ENCODE measurements at regions not wholly inside any gene's neighbourhood (a gene's known extent, or its start where the extent isn't known, plus 50 kb on each side); places are given as distances from the start of the nearest gene placed in this dataset.
"Not testable (repeated sequence)": the region's sequence is repeated elsewhere in the genome, so short reads cannot be mapped to it uniquely, and the experiment has no call there.

- not testable (repeated sequence) for H3K36me3 ChIP-seq (ENCODE audit: control insufficient read depth, insufficient read depth, low read length); H3K4me1 ChIP-seq (ENCODE audit: control insufficient read depth, insufficient read depth, low read length); H3K9me3 ChIP-seq (ENCODE audit: control insufficient read depth, low read length); H3K27me3 ChIP-seq (ENCODE audit: control insufficient read depth, insufficient read depth, low read length, poor library complexity, severe bottlenecking); H3K4me3 ChIP-seq (ENCODE audit: insufficient read depth, low read depth, low read length); H3K27ac ChIP-seq (ENCODE audit: insufficient read depth, low read depth, low read length, poor library complexity, severe bottlenecking)
- 88 to 90% methylated on average over 6 of the region's 6 CpGs for WGBS, 2 experiments
Measured at GRCh38 chr15:84395881-84396280, 160.3 kb downstream of the GOLGA6L4 start.

DNA sequence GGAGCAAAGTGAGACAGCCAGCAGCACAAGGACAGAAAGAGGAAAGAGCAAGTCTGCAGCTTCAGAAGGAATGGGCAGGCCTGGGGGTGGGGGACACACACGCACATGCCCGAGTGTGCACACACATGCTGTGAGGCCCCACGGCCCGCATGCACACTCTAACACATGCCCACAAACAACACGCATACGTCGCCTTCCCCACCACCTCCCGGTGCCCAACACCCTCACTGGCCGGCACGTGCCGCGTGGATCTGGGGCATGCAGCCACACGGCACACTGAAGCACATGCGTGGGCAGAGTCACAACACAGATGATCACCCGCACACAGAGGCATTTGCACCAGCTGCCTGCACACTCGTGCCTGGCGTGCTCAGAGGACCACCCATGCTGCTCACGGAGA lies 161.5 kb downstream of the GOLGA6L4 start:
- not testable (repeated sequence) for H3K36me3 ChIP-seq (ENCODE audit: control insufficient read depth, insufficient read depth, low read length); H3K4me1 ChIP-seq (ENCODE audit: control insufficient read depth, insufficient read depth, low read length); H3K4me3 ChIP-seq (ENCODE audit: insufficient read depth, low read depth, low read length); H3K27me3 ChIP-seq (ENCODE audit: control insufficient read depth, insufficient read depth, low read length, poor library complexity, severe bottlenecking); H3K9me3 ChIP-seq (ENCODE audit: control insufficient read depth, low read length); H3K27ac ChIP-seq (ENCODE audit: insufficient read depth, low read depth, low read length, poor library complexity, severe bottlenecking)
- 91 to 95% methylated on average over 18 of the region's 18 CpGs for WGBS, 2 experiments

DNA sequence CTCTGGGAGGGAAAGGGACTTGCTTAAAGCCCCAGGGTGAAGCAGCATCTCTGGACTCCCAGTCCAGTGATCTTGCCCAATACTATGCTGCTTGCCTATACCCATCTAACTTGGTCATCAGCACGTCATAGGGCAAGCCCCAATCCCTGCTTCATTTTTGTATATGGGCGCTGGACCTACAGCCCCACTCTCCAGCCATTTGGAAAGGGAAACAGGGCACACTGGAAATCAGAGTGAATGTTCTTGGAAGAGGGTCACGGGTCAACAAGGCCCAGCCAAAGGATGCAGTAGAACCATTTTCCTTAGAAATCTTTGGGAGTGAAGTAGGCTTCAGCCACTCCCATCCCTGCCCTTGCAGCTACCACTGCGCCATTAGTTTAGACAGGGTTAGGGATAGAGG lies 162.5 kb downstream of the GOLGA6L4 start:
- WGBS, 2 experiments, result 72 to 81% methylated on average over 3 to 4 of the region's 4 CpGs
- H3K27ac ChIP-seq (ENCODE audit: insufficient read depth, low read depth, low read length, poor library complexity, severe bottlenecking); H3K36me3 ChIP-seq (ENCODE audit: control insufficient read depth, insufficient read depth, low read length); H3K4me1 ChIP-seq (ENCODE audit: control insufficient read depth, insufficient read depth, low read length); H3K9me3 ChIP-seq (ENCODE audit: control insufficient read depth, low read length); H3K4me3 ChIP-seq (ENCODE audit: insufficient read depth, low read depth, low read length); H3K27me3 ChIP-seq (ENCODE audit: control insufficient read depth, insufficient read depth, low read length, poor library complexity, severe bottlenecking): not testable (repeated sequence)

DNA sequence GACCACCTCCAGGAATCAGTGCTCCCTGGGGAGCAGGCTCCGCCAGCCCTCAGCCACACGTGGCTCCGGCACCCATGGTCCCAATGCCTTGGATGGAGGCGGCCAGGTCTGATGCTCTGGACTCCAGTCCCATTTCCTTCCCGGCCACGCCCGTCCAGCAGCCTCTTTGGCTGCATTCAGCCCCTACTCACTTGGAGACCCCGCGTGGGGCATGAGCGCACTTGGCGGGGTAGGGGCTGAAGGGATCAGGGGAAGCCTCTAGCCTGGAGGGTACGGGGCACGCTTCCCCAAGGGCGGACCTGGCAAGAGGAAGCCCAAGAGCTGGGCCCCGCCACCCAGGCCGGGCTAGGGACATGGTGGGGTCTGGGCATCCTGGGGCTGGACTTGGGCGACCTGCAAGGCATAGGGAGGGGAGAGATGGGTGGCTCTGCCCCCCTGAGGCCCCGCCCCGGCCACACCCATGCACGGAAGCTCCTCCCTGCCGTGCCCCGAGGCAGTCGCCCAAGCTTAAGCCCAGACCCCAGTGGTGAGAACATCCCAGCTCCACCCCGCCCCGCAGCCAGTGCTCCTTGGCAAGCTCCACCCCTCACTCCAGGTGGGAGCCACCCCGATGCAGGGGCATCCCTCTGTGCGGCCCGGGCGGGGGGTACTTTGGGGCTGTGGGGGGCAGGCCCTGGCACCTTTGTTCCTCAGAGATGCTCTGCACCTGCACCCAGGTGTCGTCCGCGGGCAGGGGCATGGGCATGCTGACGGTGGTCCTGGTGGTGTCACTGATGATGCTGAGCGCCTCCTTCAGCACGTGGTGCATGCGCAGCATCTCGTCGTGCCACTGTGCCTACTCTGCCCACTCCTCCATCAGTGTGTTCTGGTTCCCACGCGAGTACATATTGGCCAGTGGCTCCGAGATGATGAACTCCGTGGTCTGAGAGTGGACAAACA lies 163.5 kb downstream of the GOLGA6L4 start:
- H3K4me3 ChIP-seq (ENCODE audit: insufficient read depth, low read depth, low read length), result no peak overlapping the region
- H3K36me3 ChIP-seq (ENCODE audit: control insufficient read depth, insufficient read depth, low read length), result no peaks in the 10 kb centered on the region
- no peaks in the 10 kb centered on the region for H3K4me1 ChIP-seq (ENCODE audit: control insufficient read depth, insufficient read depth, low read length)
- H3K27me3 ChIP-seq (ENCODE audit: control insufficient read depth, insufficient read depth, low read length, poor library complexity, severe bottlenecking), result no peaks in the 10 kb centered on the region
- WGBS, 2 experiments, result 87% methylated on average over 42 of the region's 42 CpGs
- H3K9me3 ChIP-seq (ENCODE audit: control insufficient read depth, low read length), result no peaks in the 10 kb centered on the region
- no peak overlapping the region for H3K27ac ChIP-seq (ENCODE audit: insufficient read depth, low read depth, low read length, poor library complexity, severe bottlenecking)

DNA sequence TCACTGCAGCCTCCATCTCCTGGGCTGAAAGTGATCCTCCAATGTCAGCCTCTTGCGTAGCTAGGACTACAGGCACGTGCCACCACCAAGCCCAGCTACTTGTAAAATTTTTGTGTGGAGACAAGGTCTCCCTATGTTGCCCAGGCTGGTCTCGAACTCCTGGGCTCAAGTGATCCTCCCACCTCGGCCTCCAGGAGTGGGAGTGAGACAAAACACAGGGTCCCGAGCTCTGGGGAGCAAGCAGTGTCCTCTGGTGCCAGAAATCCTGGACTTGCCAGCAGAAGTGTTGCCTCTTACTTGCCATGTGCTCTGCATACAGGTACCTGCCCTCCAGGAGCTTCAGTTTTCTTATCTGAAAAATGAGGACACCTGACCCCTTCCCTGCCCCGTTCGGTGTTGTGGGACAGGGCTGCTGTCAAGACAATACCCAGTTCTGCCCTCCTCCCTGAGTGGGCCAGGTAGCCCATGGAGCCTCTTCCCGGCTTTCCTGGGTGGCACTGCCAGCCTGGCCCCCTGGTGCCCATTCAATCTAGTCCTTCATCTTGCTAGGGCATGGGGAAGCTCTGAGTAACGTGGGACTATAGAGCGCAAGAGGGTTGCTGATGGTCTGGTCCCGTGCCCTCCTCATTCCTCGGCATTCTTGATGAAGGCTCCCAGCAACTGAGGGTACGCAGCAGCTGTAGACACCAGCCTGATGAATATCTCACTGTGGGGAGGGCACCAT lies 164.6 kb downstream of the GOLGA6L4 start:
- H3K4me1 ChIP-seq (ENCODE audit: control insufficient read depth, insufficient read depth, low read length), result no peaks in the 10 kb centered on the region
- 86 to 89% methylated on average over 13 of the region's 13 CpGs for WGBS, 2 experiments

GRCh38 chr15:84400820-84401219 lies 165.2 kb downstream of the GOLGA6L4 start:
- H3K36me3 ChIP-seq (ENCODE audit: control insufficient read depth, insufficient read depth, low read length), result no peaks in the 10 kb centered on the region
- no peak overlapping the region for H3K4me3 ChIP-seq (ENCODE audit: insufficient read depth, low read depth, low read length)
- H3K27ac ChIP-seq (ENCODE audit: insufficient read depth, low read depth, low read length, poor library complexity, severe bottlenecking), result no peak overlapping the region
- no peaks in the 10 kb centered on the region for H3K27me3 ChIP-seq (ENCODE audit: control insufficient read depth, insufficient read depth, low read length, poor library complexity, severe bottlenecking)
- 63 to 64% methylated on average over 5 of the region's 5 CpGs for WGBS, 2 experiments
- no peaks in the 10 kb centered on the region for H3K4me1 ChIP-seq (ENCODE audit: control insufficient read depth, insufficient read depth, low read length)
- H3K9me3 ChIP-seq (ENCODE audit: control insufficient read depth, low read length), result no peaks in the 10 kb centered on the region

More for the DNA sequence above, 164.6 kb downstream of the GOLGA6L4 start:
- Histone ChIP-seq H3K27ac (ENCODE audit: insufficient read depth, low read depth, low read length, poor library complexity, severe bottlenecking) (no peak overlapping the region), H3K9me3 (ENCODE audit: control insufficient read depth, low read length) (no peaks in the 10 kb centered on the region), H3K27me3 (ENCODE audit: control insufficient read depth, insufficient read depth, low read length, poor library complexity, severe bottlenecking) (no peaks in the 10 kb centered on the region), H3K4me3 (ENCODE audit: insufficient read depth, low read depth, low read length) (no peak overlapping the region), H3K36me3 (ENCODE audit: control insufficient read depth, insufficient read depth, low read length) (no peaks in the 10 kb centered on the region)

DNA sequence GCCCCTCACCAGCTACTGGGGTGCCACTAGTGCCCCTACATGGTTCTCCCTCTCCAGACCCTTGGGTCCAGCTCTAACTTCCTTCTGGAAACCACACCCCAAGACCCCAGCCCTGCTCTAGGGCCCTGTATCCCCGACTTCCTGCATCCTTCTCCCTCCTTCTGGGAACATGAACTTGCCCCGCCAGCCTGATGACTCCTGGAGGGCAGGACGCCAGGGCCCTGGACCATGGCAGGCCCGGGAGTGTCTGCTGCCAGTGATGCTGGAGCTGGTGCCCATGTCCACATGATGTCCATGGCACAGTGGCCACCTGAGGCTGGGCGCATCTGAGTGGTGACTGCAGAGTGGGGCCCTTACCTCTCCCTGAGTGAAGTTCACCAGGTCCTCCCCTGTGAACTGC lies 165.9 kb downstream of the GOLGA6L4 start:
- not testable (repeated sequence) for H3K4me3 ChIP-seq (ENCODE audit: insufficient read depth, low read depth, low read length); H3K36me3 ChIP-seq (ENCODE audit: control insufficient read depth, insufficient read depth, low read length); H3K27me3 ChIP-seq (ENCODE audit: control insufficient read depth, insufficient read depth, low read length, poor library complexity, severe bottlenecking); H3K9me3 ChIP-seq (ENCODE audit: control insufficient read depth, low read length); H3K4me1 ChIP-seq (ENCODE audit: control insufficient read depth, insufficient read depth, low read length); H3K27ac ChIP-seq (ENCODE audit: insufficient read depth, low read depth, low read length, poor library complexity, severe bottlenecking)
- 90 to 94% methylated on average over 5 of the region's 5 CpGs for WGBS, 2 experiments

- H3K27me3 ChIP-seq (ENCODE audit: control insufficient read depth, insufficient read depth, low read length, poor library complexity, severe bottlenecking); H3K4me1 ChIP-seq (ENCODE audit: control insufficient read depth, insufficient read depth, low read length); H3K4me3 ChIP-seq (ENCODE audit: insufficient read depth, low read depth, low read length); H3K9me3 ChIP-seq (ENCODE audit: control insufficient read depth, low read length); H3K36me3 ChIP-seq (ENCODE audit: control insufficient read depth, insufficient read depth, low read length); H3K27ac ChIP-seq (ENCODE audit: insufficient read depth, low read depth, low read length, poor library complexity, severe bottlenecking): not testable (repeated sequence)
- WGBS, 2 experiments, result 93 to 94% methylated on average over 14 of the region's 14 CpGs
Measured at GRCh38 chr15:84401891-84402840, 166.6 kb downstream of the GOLGA6L4 start.

DNA sequence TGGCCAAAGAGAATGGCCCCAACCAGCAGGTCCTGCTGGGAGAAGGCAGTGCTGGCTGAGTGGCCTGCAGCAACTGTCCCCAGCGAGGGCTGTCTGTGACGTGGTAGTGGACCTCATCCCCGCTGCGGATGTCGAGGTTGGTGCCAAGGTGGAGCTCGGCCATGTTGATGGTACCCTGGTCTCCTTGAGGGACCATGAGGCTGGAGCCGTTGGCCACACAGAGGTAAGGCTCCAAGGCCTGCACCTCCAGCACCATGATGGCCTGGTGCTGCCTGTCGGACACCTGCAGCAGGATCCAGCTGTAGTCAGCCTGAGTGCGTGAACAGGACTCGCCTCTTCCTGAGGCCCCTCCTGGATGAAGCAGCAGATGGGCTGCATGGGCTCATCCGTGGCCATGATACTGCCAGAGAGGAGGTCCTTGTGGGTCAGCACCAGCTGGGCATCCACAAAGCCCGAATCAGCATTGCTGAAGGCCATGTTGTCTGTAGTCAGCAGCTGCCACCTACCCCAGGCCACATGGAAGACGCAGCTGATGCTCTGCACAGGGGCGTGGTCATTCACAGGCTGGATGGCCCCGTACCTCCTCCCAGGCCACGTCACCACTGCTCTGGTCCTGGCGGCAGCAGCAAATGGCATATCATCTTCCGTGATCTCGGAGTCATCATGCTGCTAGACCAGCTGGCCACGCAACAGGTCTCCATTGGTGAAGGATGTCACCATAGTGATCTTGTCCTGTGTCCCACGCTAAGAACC lies 167.5 kb downstream of the GOLGA6L4 start:
- no peaks in the 10 kb centered on the region for H3K4me1 ChIP-seq (ENCODE audit: control insufficient read depth, insufficient read depth, low read length)
- H3K27ac ChIP-seq (ENCODE audit: insufficient read depth, low read depth, low read length, poor library complexity, severe bottlenecking), result no peak overlapping the region
- no peaks in the 10 kb centered on the region for H3K27me3 ChIP-seq (ENCODE audit: control insufficient read depth, insufficient read depth, low read length, poor library complexity, severe bottlenecking)
- WGBS, 2 experiments, result 89 to 90% methylated on average over 21 of the region's 21 CpGs
- no peak overlapping the region for H3K4me3 ChIP-seq (ENCODE audit: insufficient read depth, low read depth, low read length)
- no peaks in the 10 kb centered on the region for H3K9me3 ChIP-seq (ENCODE audit: control insufficient read depth, low read length)
- H3K36me3 ChIP-seq (ENCODE audit: control insufficient read depth, insufficient read depth, low read length), result no peaks in the 10 kb centered on the region
